ENCODE measurements at regions not wholly inside any gene's neighbourhood (a gene's known extent, or its start where the extent isn't known, plus 50 kb on each side); places are given as distances from the start of the nearest gene placed in this dataset.

GRCh38 chr15:94968133-94968532 lies 736.8 kb downstream of the MCTP2 start:
- H3K9me2 ChIP-seq, result no peaks in the 10 kb centered on the region
- POLR2A ChIA-PET, result no interaction called here
- TF ChIP-seq CHD2 (IDR thresholded peaks at IDR 0.05; ENCODE audit: low read length, partially characterized antibody) (no peak), TCF12 (IDR thresholded peaks at IDR 0.05) (no peak), NFIC (IDR thresholded peaks at IDR 0.05; ENCODE audit: borderline replicate concordance) (no peak), NRF1 (IDR thresholded peaks at IDR 0.05; ENCODE audit: low read depth, low read length) (no peak), JUND (IDR thresholded peaks at IDR 0.05) (no peak), MXI1 (IDR thresholded peaks at IDR 0.05; ENCODE audit: low read depth, low read length) (no peak), RFX5 (IDR thresholded peaks at IDR 0.05; ENCODE audit: low read length) (no peak), CTCF (IDR thresholded peaks at IDR 0.05) (no peak), REST (IDR thresholded peaks at IDR 0.05; ENCODE audit: low read depth, low read length) (no peak), USF1 (IDR thresholded peaks at IDR 0.05; ENCODE audit: borderline replicate concordance, low read depth) (no peak), MEF2A (IDR thresholded peaks at IDR 0.05; ENCODE audit: borderline replicate concordance, low read depth) (no peak), RCOR1 (IDR thresholded peaks at IDR 0.05; ENCODE audit: low read length) (no peak), FOXM1 (IDR thresholded peaks at IDR 0.05; ENCODE audit: low read depth) (no peak), YY1 (IDR thresholded peaks at IDR 0.05; ENCODE audit: low read depth) (no peak), RAD21 (IDR thresholded peaks at IDR 0.05; ENCODE audit: low read length) (no peak), PBX3 (IDR thresholded peaks at IDR 0.05) (no peak), ELF1 (IDR thresholded peaks at IDR 0.05) (no peak)
- no peak for DNase-seq
- no peaks in the 10 kb centered on the region for H3F3A ChIP-seq (replicated peaks; ENCODE audit: insufficient read depth)
- no peak overlapping the region for H3K4me3 ChIP-seq (ENCODE audit: low read depth in 2 of 2, low read length in 1 of 2)
- WGBS (ENCODE audit: low lambda C conversion rate), result 9% methylated on average over 5 of the region's 5 CpGs
- H3K27me3 ChIP-seq (ENCODE audit: insufficient read depth), result no peaks in the 10 kb centered on the region
- no peak overlapping the region for H2AFZ ChIP-seq (ENCODE audit: low read depth)
- H3K27ac ChIP-seq (ENCODE audit: low read depth in 2 of 2, low read length in 1 of 2), result no peak overlapping the region
- H3K4me2 ChIP-seq, result no peak overlapping the region
- H3K79me2 ChIP-seq (ENCODE audit: insufficient read depth), result no peaks in the 10 kb centered on the region
- no peaks in the 10 kb centered on the region for H3K36me3 ChIP-seq (replicated peaks in 1 of 2; ENCODE audit: control insufficient read depth in 1 of 2, insufficient read depth in 2 of 2, low read length in 1 of 2)
- CTCF ChIA-PET, result no interaction called here
- H3K9ac ChIP-seq, result no peak overlapping the region
- H4K20me1 ChIP-seq (ENCODE audit: insufficient read depth), result no peaks in the 10 kb centered on the region
- no peaks in the 10 kb centered on the region; the same call in 1 of the 2 replicates for H3K9me3 ChIP-seq
- no peaks in the 10 kb centered on the region for H3K4me1 ChIP-seq (ENCODE audit: control insufficient read depth in 1 of 2, insufficient read depth in 2 of 2, low read depth in 1 of 2, low read length in 1 of 2)
